GM12864 (cell line): ENCODE measurements at regions not wholly inside any gene's neighbourhood (a gene's known extent, or its start where the extent isn't known, plus 50 kb on each side); places are given as distances from the start of the nearest gene placed in this dataset.

Experiments used
- DNase-seq: peaks from one replicate; pipeline ENCODE4 v3.0.0-alpha.2; 2011; ENCODE audit warnings: low read depth
- H3K4me3 ChIP-seq: 2 replicates; pipeline ENCODE4 v1.5.1; 2011; ENCODE audit warnings: mild to moderate bottlenecking, low read depth, low read length, control low read depth
- CTCF ChIP-seq: IDR thresholded peaks from 2 replicates; pipeline ENCODE4 v1.5.1; 2011; ENCODE audit warnings: low read depth, mild to moderate bottlenecking, moderate library complexity, low read length, control low read depth, inconsistent platforms; ENCODE audit errors: missing control alignments

GRCh38 chr17:71251276-71251675 lies 869.5 kb upstream of the SOX9 start:
- no peak overlapping the region for H3K4me3 ChIP-seq
- no peak for DNase-seq
- no peak for TF ChIP-seq CTCF

- no peak for DNase-seq
- H3K4me3 ChIP-seq: no peak overlapping the region
- TF ChIP-seq CTCF: no peak
These were observed 868.9 kb upstream of the SOX9 start for GRCh38 chr17:71251951-71252350.

GRCh38 chr17:71252436-71252835 lies 868.4 kb upstream of the SOX9 start:
- no peak for TF ChIP-seq CTCF
- H3K4me3 ChIP-seq: no peak overlapping the region

GRCh38 chr17:71257096-71257495 lies 863.7 kb upstream of the SOX9 start:
- no peak overlapping the region for H3K4me3 ChIP-seq
- no peak for DNase-seq
- no peak for TF ChIP-seq CTCF

More at GRCh38 chr17:71252436-71252835, 868.4 kb upstream of the SOX9 start:
- no peak for DNase-seq

GRCh38 chr17:71260366-71260940 lies 860.4 kb upstream of the SOX9 start:
- no peak for TF ChIP-seq CTCF
- H3K4me3 ChIP-seq: no peak overlapping the region

GRCh38 chr17:71262586-71262985 lies 858.2 kb upstream of the SOX9 start:
- H3K4me3 ChIP-seq: no peak overlapping the region
- no peak for DNase-seq
- TF ChIP-seq CTCF: no peak

More at GRCh38 chr17:71260366-71260940, 860.4 kb upstream of the SOX9 start:
- DNase-seq: no peak

GRCh38 chr17:71267668-71268067 lies 853.2 kb upstream of the SOX9 start:
- TF ChIP-seq CTCF: no peak
- H3K4me3 ChIP-seq: no peak overlapping the region
- no peak for DNase-seq
